Activated T-cell treated with anti-CD3 and anti-CD28 coated beads, Interleukin-2, amount 50 U/mL, for 72 hours (primary cell): ENCODE measurements at regions not wholly inside any gene's neighbourhood (a gene's known extent, or its start where the extent isn't known, plus 50 kb on each side); places are given as distances from the start of the nearest gene placed in this dataset.

Experiments
- ATAC-seq, 2 donors: fragments of 150-1000 bp; cut with Tn5 transposase; replicated peaks in 1 of 2; 2 replicates each; pipeline ENCODE4 v1.10.0; 2021; ENCODE audit warnings: moderate library complexity in 2 of 2, mild to moderate bottlenecking in 1 of 2
- DNase-seq, 2 donors: peaks; one replicate each; pipeline ENCODE4 v3.0.0; 2021 to 2022; ENCODE audit warnings: mixed read lengths in 1 of 2
- H3K27ac Mint-ChIP-seq: one replicate; pipeline ENCODE4 v1.8.0; 2022; ENCODE audit warnings: mild to moderate bottlenecking, moderate library complexity, mixed read lengths
- H3K27me3 Mint-ChIP-seq: one replicate; pipeline ENCODE4 v1.8.0; 2022; ENCODE audit warnings: low read depth, mixed read lengths
- H3K36me3 Mint-ChIP-seq, 2 donors: one replicate each; pipeline ENCODE4 v1.8.0; 2022; ENCODE audit warnings: mixed read lengths in 2 of 2, mild to moderate bottlenecking in 1 of 2; ENCODE audit not compliant: insufficient read depth in 2 of 2
- H3K4me1 Mint-ChIP-seq: one replicate; pipeline ENCODE4 v1.8.0; 2022; ENCODE audit warnings: low read depth, mixed read lengths
- H3K4me3 Mint-ChIP-seq, 2 donors: one replicate each; pipeline ENCODE4 v1.8.0; 2022; ENCODE audit warnings: mild to moderate bottlenecking in 2 of 2, mixed read lengths in 2 of 2, moderate library complexity in 2 of 2
- H3K9me3 Mint-ChIP-seq, 2 donors: one replicate each; pipeline ENCODE4 v1.8.0; 2022; ENCODE audit warnings: mixed read lengths in 2 of 2

GRCh38 chr11:80227915-80228314, 787.1 kb upstream of the TENM4 start:
- Mint-ChIP-seq H3K4me3 (no peak overlapping the region), H3K36me3 (peaks cover 2 to 10% of the 10 kb centered on the region in 2 donors), H3K27ac (no peak overlapping the region), H3K4me1 (no peaks in the 10 kb centered on the region), H3K27me3 (no peaks in the 10 kb centered on the region), H3K9me3 (peaks cover 12 to 16% of the 10 kb centered on the region in 2 donors)
- no peak for DNase-seq
- ATAC-seq = no peak

GRCh38 chr11:80214413-80214812, 773.6 kb upstream of the TENM4 start:
- Mint-ChIP-seq H3K4me1 (no peaks in the 10 kb centered on the region), H3K4me3 (no peak overlapping the region), H3K27me3 (no peaks in the 10 kb centered on the region), H3K9me3 (peaks cover 9% of the 10 kb centered on the region in 2 donors), H3K27ac (no peak overlapping the region), H3K36me3 (no peaks in the 10 kb centered on the region)
- DNase-seq = no peak
- ATAC-seq = no peak

GRCh38 chr11:80211673-80212072, 770.8 kb upstream of the TENM4 start:
- Mint-ChIP-seq H3K4me3 (no peak overlapping the region), H3K9me3 (peaks cover 8 to 10% of the 10 kb centered on the region in 2 donors), H3K36me3 (no peaks in the 10 kb centered on the region), H3K27me3 (no peaks in the 10 kb centered on the region), H3K27ac (no peak overlapping the region), H3K4me1 (no peaks in the 10 kb centered on the region)
- DNase-seq (no peak), ATAC-seq (no peak)

GRCh38 chr11:80204021-80204420, 763.2 kb upstream of the TENM4 start:
- no peaks in the 10 kb centered on the region for H3K27me3 Mint-ChIP-seq
- peaks cover 6 to 11% of the 10 kb centered on the region in 2 donors for H3K9me3 Mint-ChIP-seq
- H3K36me3 Mint-ChIP-seq = no peaks in the 10 kb centered on the region
- no peaks in the 10 kb centered on the region for H3K4me1 Mint-ChIP-seq
- no peak overlapping the region for H3K4me3 Mint-ChIP-seq
- no peak overlapping the region for H3K27ac Mint-ChIP-seq
- ATAC-seq (no peak), DNase-seq (no peak)

- DNase-seq (no peak), ATAC-seq (no peak)
- Mint-ChIP-seq H3K36me3 (no peaks in the 10 kb centered on the region), H3K27me3 (no peaks in the 10 kb centered on the region), H3K4me3 (no peak overlapping the region), H3K9me3 (peaks cover 5 to 9% of the 10 kb centered on the region in 2 donors), H3K4me1 (no peaks in the 10 kb centered on the region), H3K27ac (no peak overlapping the region)
Measured at GRCh38 chr11:80196932-80197554, 756.2 kb upstream of the TENM4 start.

- no peak overlapping the region for H3K4me3 Mint-ChIP-seq
- no peaks in the 10 kb centered on the region for H3K4me1 Mint-ChIP-seq
- DNase-seq = no peak
- no peak overlapping the region for H3K27ac Mint-ChIP-seq
- ATAC-seq = no peak
- peaks cover 8 to 11% of the 10 kb centered on the region in 2 donors for H3K9me3 Mint-ChIP-seq
- no peaks in the 10 kb centered on the region for H3K27me3 Mint-ChIP-seq
- no peaks in the 10 kb centered on the region for H3K36me3 Mint-ChIP-seq
Measured at GRCh38 chr11:80196041-80196440, 755.2 kb upstream of the TENM4 start.

- H3K4me3 Mint-ChIP-seq = no peak overlapping the region
- peaks cover 7 to 16% of the 10 kb centered on the region in 2 donors for H3K9me3 Mint-ChIP-seq
- no peaks in the 10 kb centered on the region for H3K36me3 Mint-ChIP-seq
- H3K27ac Mint-ChIP-seq = no peak overlapping the region
- DNase-seq (no peak), ATAC-seq (no peak)
- H3K27me3 Mint-ChIP-seq = no peaks in the 10 kb centered on the region
- no peaks in the 10 kb centered on the region for H3K4me1 Mint-ChIP-seq
Measured at GRCh38 chr11:80194625-80195024, 753.8 kb upstream of the TENM4 start.

GRCh38 chr11:80194016-80194415, 753.2 kb upstream of the TENM4 start:
- no peak for ATAC-seq
- DNase-seq = no peak
- H3K27me3 Mint-ChIP-seq = no peaks in the 10 kb centered on the region
- no peaks in the 10 kb centered on the region for H3K4me1 Mint-ChIP-seq
- H3K9me3 Mint-ChIP-seq = peaks cover 7 to 16% of the 10 kb centered on the region in 2 donors
- H3K27ac Mint-ChIP-seq = no peak overlapping the region
- H3K4me3 Mint-ChIP-seq = no peak overlapping the region
- no peaks in the 10 kb centered on the region for H3K36me3 Mint-ChIP-seq

- H3K36me3 Mint-ChIP-seq = no peaks in the 10 kb centered on the region
- DNase-seq (no peak), ATAC-seq (no peak)
- peaks cover 14 to 16% of the 10 kb centered on the region in 2 donors for H3K9me3 Mint-ChIP-seq
- no peak overlapping the region for H3K4me3 Mint-ChIP-seq
- H3K27me3 Mint-ChIP-seq = no peaks in the 10 kb centered on the region
- H3K27ac Mint-ChIP-seq = no peak overlapping the region
- H3K4me1 Mint-ChIP-seq = no peaks in the 10 kb centered on the region
Measured at GRCh38 chr11:80188076-80188627, 747.3 kb upstream of the TENM4 start.

- no peak for DNase-seq
- no peak for ATAC-seq
- Mint-ChIP-seq H3K4me3 (no peak overlapping the region), H3K9me3 (peaks cover 11 to 18% of the 10 kb centered on the region in 2 donors), H3K27me3 (no peaks in the 10 kb centered on the region), H3K36me3 (no peaks in the 10 kb centered on the region), H3K4me1 (no peaks in the 10 kb centered on the region), H3K27ac (no peak overlapping the region)
Measured at GRCh38 chr11:80186692-80187091, 745.9 kb upstream of the TENM4 start.

GRCh38 chr11:80182901-80183300, 742.1 kb upstream of the TENM4 start:
- Mint-ChIP-seq H3K27ac (no peak overlapping the region), H3K9me3 (peaks cover 12 to 21% of the 10 kb centered on the region in 2 donors), H3K4me1 (no peaks in the 10 kb centered on the region), H3K27me3 (no peaks in the 10 kb centered on the region), H3K36me3 (no peaks in the 10 kb centered on the region), H3K4me3 (no peak overlapping the region)
- no peak for DNase-seq
- ATAC-seq = no peak

- no peaks in the 10 kb centered on the region for H3K36me3 Mint-ChIP-seq
- H3K4me3 Mint-ChIP-seq = no peak overlapping the region
- H3K27ac Mint-ChIP-seq = no peak overlapping the region
- H3K9me3 Mint-ChIP-seq = peaks cover 21 to 23% of the 10 kb centered on the region in 2 donors
- DNase-seq (no peak), ATAC-seq (no peak)
- no peaks in the 10 kb centered on the region for H3K27me3 Mint-ChIP-seq
- no peaks in the 10 kb centered on the region for H3K4me1 Mint-ChIP-seq
Measured at GRCh38 chr11:80173371-80174136, 732.7 kb upstream of the TENM4 start.

GRCh38 chr11:80168796-80169195, 728.0 kb upstream of the TENM4 start:
- no peak overlapping the region for H3K4me3 Mint-ChIP-seq
- no peaks in the 10 kb centered on the region for H3K27me3 Mint-ChIP-seq
- ATAC-seq (no peak), DNase-seq (no peak)
- peaks cover 16 to 20% of the 10 kb centered on the region in 2 donors for H3K9me3 Mint-ChIP-seq
- no peaks in the 10 kb centered on the region for H3K4me1 Mint-ChIP-seq
- no peak overlapping the region for H3K27ac Mint-ChIP-seq
- H3K36me3 Mint-ChIP-seq = no peaks in the 10 kb centered on the region
